H54 (cell line): ENCODE measurements at regions not wholly inside any gene's neighbourhood (a gene's known extent, or its start where the extent isn't known, plus 50 kb on each side); places are given as distances from the start of the nearest gene placed in this dataset.
"Not testable (repeated sequence)": the region's sequence is repeated elsewhere in the genome, so short reads cannot be mapped to it uniquely, and the experiment has no call there.

Experiments
- DNase-seq: peaks from one replicate; pipeline ENCODE4 v3.0.0; 2011; ENCODE audit warnings: low spot score, mixed read lengths; ENCODE audit not compliant: insufficient read length
- FAIRE-seq: peaks from 3 replicates; lab custom pipeline; 2011; peaks lifted over from hg19 to GRCh38; lab: Jason Lieb, UNC
- POLR2A ChIP-seq: IDR thresholded peaks from 2 replicates; pipeline ENCODE4 v1.6.1; 2011; ENCODE audit warnings: low read depth, mild to moderate bottlenecking, low read length

GRCh38 chr18:75859533-75859932, 432.0 kb upstream of the SMIM21 start:
- no peak for TF ChIP-seq POLR2A
- no peak for DNase-seq
- FAIRE-seq = no peak

DNA sequence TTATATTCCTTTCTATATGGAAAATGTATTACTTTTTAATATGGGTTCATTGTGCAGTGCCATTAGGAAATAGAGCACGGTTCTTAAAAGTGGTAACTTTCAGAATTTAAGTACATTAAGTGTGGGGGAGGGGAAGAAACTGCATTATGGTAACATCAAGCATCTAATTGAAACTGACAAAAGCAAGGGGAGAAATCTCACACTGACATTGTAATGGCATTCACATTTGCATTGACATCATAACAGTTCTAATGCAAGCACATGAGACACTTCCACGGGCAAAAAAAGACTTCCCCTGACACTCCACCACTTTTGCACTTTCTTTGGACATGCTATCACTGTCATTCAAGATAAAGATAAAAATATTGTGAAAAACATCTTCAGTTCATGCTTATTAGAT, 431.3 kb upstream of the SMIM21 start:
- FAIRE-seq (no peak), DNase-seq (no peak)
- TF ChIP-seq POLR2A = no peak

- no peak for FAIRE-seq
- no peak for DNase-seq
- no peak for TF ChIP-seq POLR2A
Observed at GRCh38 chr18:75857558-75857957, 430.1 kb upstream of the SMIM21 start.

DNA sequence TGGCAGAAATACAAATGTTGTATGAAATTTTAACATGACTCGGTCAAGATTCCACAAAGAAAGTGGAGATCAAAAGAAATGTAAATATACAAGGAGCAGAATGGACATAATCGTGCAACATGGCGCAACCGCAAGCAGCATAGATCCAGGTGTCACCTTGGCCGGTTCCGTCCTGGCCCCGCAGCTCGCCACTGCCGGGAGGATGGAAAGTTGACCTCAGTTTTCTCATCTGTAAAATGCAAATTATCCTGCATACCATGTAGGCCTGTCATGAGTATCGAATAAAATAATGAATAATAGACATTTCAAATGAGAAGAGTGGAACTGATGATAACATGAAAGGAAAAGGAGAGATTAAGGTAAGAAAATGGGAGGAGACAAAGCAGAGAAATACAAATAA, 427.3 kb upstream of the SMIM21 start:
- FAIRE-seq (no peak), DNase-seq (no peak)
- no peak for TF ChIP-seq POLR2A

DNA sequence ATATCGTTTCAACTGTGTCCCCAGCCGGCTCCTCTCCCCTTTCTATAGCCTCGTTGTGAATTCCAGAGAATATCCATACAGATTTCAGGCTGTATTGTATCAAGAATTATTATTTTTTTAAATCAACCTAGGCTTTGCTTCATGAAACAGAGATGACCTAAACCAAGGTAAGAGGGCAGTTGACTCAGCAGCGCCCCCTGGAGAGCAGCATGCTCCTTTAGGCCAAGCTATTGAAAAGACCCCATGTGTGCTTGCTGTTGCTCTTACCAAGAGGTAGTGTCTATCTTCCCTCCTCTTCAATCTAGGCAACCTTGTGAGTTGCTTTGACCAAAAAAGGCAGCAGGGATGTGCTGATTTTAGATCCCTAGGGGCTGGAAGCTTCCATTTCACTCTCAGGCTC, 426.7 kb upstream of the SMIM21 start:
- TF ChIP-seq POLR2A = no peak
- DNase-seq (no peak), FAIRE-seq (no peak)

DNA sequence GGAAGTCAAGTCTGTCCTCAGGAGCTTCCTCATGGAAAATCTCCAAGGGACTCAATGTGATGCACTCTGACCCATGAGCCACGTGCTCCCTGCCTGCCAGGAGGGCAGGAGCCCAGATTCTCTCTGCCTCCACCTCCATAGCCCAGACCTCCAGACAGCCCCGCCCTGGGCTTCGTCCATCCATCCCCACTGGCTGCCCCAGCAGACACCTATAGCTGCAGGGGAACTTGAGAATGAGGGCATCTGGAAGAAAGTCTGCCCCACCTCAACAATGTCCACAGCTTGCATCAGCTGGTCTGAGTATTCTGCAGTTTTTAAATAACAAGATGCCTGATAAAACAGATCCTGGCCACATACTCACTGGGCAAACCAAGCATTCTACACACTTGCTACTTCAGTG, 418.8 kb upstream of the SMIM21 start:
- no peak for TF ChIP-seq POLR2A
- FAIRE-seq = no peak
- no peak for DNase-seq

GRCh38 chr18:75845413-75845812, 417.9 kb upstream of the SMIM21 start:
- no peak for FAIRE-seq
- DNase-seq = no peak
- TF ChIP-seq POLR2A = no peak

GRCh38 chr18:75844146-75844545, 416.6 kb upstream of the SMIM21 start:
- TF ChIP-seq POLR2A = no peak
- no peak for DNase-seq
- no peak for FAIRE-seq

DNA sequence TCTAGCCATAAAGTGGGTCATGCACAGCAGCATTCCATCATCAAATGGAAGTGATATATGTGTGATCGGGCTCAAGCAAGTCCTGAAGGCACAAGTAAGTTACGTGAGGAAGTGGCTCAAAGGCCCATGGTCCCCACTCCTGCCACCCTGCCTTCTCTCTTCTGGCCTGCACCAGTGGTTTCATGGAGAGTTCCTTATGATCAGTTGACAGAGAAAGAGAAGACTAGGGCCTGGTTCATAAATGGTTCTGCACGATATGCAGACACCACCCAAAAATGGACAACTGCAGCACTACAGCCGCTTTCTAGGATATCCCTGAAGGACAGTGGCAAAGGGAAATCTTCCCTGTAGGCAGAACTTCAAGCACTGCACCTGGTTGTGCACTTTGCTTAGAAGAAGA, 412.6 kb upstream of the SMIM21 start:
- no peak for DNase-seq
- FAIRE-seq = no peak
- no peak for TF ChIP-seq POLR2A

DNA sequence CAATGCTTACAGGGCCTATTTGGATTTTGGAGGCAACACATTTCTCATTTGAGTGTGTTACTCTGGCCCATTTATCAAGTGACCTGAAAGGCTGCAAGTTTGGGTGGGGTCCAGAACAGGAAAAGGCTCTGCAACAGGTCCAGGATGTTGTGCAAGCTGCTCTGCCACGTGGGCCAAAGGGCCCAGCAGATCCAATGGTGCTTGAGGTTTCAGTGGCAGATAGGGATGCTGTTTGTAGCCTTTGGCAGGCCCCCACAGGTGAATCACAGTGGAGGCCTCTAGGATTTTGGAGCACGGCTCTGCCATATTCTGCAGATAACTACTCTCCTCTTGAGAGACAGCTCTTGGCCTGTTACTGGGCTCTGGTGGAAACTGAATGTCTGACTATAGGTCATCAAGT, 412.2 kb upstream of the SMIM21 start:
- not testable (repeated sequence) for DNase-seq, FAIRE-seq

DNA sequence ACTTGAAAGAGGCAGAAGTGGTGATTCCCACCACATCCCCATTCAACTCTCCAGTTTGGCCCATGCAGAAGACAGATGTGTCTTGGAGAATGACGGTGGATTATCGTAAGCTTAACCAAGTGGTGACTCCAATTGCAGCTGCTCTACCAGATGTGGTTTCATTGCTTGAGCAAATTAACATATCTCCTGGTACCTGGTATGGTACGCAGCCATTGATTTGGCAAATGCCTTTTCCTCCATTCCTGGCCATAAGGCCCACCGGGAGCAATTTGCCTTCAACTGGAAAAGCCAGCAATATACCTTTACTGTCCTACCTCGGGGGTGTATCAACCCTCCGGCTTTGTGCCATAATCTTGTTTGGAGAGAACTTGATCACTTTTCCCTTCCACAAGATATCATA, 411.5 kb upstream of the SMIM21 start:
- DNase-seq = no peak
- no peak for FAIRE-seq
- TF ChIP-seq POLR2A = no peak

GRCh38 chr18:75837316-75837715, 409.8 kb upstream of the SMIM21 start:
- TF ChIP-seq POLR2A = no peak
- FAIRE-seq (no peak), DNase-seq (no peak)

DNA sequence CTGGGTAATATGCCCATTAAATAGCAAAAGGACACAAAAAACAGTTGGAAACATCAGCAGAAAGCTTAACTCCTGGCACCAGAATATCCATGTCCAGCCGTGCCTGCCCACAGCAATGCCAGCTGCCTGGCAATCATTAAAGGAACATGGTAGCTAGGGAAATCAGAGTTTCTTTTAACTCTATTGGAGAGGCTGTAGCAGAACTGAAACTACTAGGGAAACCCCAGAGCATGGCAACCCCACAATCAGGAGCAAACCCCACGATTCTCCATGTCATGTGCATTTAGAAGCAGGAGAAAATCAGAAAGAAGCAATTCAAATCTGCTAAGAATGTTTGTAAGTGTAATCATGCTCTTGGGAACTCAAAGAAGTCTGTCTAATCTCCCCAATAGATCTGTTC, 409.0 kb upstream of the SMIM21 start:
- FAIRE-seq (no peak), DNase-seq (no peak)
- no peak for TF ChIP-seq POLR2A

DNA sequence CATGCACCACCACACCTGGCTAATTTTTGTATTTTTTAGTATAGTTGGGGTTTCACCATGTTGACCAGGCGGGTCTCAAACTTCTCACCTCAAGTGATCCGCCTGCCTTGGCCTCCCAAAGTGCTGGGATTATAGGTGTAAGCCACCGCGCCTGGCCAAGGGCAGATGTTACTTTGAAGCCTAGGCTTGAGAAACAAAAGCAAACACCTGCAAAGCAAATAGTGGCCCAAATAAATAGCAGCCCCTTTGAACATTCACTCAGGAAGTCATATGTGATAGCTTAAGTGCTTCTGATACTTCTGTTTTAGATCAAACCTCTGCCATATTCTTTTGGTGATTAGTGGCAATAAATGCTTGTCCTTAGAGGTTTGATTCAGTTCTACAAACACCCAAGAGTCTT, 404.5 kb upstream of the SMIM21 start:
- FAIRE-seq = no peak
- no peak for TF ChIP-seq POLR2A
- DNase-seq = no peak

DNA sequence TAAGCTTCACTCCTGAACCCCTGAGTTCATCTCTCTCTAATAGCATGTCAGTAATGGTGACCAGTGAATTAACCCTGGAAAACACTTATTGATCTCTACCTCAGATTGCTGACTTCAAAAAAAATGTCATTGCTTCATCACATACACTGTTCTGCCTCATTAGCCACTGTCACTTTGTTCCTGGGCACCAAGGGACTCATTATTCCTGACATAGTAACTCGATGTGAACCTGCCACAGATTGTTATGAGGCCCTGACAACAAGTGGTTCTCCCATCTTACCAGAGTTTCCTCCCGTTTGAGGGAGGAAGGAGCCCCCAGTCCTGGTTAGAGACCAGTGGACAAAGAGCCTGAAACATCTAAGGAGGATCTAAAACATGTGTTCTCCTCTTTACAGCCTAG, 403.3 kb upstream of the SMIM21 start:
- FAIRE-seq (no peak), DNase-seq (no peak)
- no peak for TF ChIP-seq POLR2A

- no peak for DNase-seq
- FAIRE-seq = no peak
- TF ChIP-seq POLR2A = no peak
Observed at GRCh38 chr18:75829091-75829490, 401.6 kb upstream of the SMIM21 start.

- FAIRE-seq (no peak), DNase-seq (no peak)
- TF ChIP-seq POLR2A = no peak
Observed at GRCh38 chr18:75828379-75828778, 400.9 kb upstream of the SMIM21 start.
